GM19025 (cell line): ENCODE measurements at regions not wholly inside any gene's neighbourhood (a gene's known extent, or its start where the extent isn't known, plus 50 kb on each side); places are given as distances from the start of the nearest gene placed in this dataset.

Experiments
- ATAC-seq: cut with Tn5 transposase; IDR thresholded peaks from one replicate; pipeline ENCODE4 v1.9.1; 2021; ENCODE audit warnings: mild to moderate bottlenecking, low read depth, moderate library complexity; ENCODE audit not compliant: unreplicated experiment

DNA sequence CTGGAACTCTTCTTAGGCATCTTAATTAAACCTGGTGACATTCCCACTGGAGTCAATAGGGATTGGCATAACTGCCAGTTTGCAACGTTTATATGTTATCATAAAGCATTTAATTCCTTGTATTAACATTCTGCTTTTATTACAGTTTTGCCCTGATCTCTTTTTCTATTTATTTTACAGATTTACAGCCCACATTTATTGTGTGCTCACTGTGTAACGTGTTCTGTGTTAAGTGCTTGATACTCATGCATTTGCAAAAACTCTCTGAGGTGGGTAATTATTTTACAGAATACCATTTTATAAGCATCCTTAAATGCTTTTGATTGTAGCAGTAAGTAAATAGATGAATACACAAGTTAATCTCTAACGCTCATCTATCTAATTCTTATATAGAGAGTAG is 341.5 kb upstream of the FAR2 start:
- ATAC-seq = no peak

DNA sequence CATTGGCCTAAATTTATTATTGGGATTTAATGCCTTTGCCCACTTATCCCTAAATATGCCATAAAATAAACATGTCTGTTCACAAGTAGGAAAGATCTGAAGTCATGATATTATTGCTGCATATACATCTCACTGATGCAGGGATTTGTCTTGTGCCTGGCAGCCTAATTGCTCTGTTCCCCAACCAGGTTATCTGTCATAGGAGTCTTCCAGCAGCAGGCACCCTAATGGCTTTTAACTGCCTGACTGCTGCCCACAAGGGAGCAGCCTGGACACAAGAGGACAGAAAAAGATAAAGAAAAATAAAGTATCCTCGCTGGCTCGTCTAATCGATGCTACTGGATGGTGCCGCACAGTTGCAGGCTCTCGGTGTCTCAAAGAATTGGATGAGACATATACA is 337.6 kb upstream of the FAR2 start:
- ATAC-seq = no peak

DNA sequence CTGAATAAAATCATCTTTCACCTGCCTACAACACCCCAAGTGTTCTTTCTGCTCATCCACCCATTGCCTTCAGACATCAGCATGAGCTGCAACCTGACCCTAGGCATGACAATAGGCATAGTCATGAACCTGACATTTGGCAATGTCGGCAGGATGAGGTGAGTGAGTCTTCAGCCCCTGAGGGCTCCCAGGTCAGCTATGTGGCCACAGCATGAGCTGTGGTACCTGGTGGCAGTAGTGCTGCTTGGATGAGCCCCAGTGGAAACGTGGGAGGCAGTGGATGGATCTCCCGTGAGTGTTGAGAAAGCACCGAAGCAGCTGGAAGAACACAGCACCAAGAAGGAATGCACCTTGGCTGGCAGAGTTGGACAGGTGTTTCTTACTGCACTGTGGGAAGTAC is 334.8 kb upstream of the FAR2 start:
- ATAC-seq = no peak

DNA sequence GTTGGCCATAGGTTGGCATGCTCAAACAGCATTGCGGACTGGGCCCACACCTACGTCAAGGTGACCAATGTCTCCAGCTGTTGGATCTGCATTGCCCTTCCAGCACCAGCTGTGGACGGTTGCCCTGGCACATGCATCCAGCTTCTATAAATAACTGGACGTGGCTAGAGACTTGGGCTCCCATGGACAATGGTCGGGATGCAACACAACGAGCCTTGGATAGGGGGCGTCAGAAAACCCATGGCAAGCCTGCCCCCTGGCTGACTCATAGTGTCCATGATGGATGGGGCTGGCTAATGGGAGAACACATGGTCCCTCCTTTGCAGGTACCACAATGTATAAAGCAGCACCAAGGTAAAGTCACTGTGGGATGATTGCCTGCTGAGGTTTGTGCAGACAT is 331.6 kb upstream of the FAR2 start:
- no peak for ATAC-seq

DNA sequence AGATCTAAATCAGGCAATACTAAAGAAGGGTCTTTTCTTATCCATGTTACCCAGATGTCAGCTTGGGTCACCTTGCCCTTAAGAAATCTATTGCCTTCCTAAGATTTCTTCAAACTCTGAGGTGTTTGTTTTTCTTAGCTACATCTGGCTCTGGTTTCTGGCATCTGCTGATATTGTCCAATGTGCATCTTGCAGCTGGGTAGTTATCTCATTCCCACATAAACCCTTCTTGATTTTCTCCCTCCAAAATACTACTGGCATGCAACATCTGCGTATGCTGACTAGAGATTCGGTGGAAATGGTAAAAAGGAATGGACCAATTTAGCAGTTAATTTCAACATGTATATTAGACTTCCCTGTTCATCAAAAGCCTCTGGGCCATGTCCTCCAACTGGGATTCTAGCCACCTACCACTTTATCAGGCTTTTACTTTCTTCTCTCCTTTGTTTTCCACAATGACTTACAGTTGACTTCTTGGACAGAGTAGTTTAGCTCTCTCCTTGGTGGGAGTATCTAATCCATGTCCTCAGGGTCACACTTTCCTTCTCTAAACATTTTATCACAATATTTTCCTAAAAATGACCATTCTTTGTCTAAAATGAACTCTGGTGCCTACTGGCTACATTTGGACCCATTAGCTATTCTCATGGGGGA is 324.8 kb upstream of the FAR2 start:
- no peak for ATAC-seq

DNA sequence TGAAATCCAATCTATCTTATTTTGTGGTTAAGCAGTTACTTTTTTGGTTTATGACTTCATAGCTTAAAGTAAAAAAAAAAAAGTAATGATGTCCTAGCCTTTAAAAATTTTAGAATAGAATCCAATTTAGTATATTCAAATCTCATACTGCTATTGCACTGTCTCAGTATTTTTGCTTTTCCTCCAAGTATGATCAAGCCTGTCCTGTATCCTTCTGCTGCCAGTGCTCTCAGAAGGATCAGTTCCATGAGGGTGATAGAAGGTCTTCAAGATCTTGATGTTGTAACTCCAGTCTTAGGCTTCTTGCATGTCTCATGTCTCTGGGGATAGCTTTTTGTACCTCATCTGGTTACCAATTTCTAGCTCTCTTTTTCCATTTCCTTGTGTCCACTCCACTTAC is 324.2 kb upstream of the FAR2 start:
- no peak for ATAC-seq

DNA sequence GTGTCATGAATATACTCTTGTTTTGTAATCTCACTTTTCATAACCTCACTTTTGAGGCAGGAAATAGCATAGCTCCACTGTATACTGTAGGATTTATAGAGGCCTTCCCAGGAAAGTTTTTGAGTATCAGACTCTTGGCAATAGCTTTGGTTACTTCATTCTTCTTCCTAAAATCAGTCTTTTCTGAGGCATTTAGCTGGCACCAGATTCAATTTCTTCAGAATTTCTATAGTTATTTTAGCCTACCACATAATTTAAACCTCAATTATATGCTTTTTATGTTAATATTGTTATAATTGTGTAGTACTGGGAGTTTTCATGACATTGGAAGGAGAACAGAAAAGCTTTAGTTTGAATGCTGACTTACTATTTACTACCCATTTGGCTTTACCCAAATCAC is 322.3 kb upstream of the FAR2 start:
- ATAC-seq = no peak

DNA sequence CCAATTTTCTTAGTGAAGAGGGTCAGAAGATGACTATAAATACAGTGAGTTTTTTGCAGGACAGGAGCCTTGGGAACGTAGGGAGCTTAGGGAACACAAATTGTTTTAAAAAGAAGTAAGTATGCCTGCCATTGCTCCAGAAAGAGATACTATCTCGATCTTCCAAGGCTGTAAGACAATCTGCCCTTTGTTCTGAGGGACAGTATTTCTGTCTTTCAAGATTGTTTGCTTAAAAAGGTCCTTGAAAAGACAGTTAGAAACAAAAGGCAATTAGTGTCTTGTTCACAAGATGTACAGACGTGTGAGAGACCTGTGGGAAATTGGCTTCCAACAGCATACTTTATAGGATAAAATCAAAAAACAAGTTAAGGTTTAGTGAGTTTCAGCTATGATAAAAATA is 321.2 kb upstream of the FAR2 start:
- ATAC-seq = no peak

DNA sequence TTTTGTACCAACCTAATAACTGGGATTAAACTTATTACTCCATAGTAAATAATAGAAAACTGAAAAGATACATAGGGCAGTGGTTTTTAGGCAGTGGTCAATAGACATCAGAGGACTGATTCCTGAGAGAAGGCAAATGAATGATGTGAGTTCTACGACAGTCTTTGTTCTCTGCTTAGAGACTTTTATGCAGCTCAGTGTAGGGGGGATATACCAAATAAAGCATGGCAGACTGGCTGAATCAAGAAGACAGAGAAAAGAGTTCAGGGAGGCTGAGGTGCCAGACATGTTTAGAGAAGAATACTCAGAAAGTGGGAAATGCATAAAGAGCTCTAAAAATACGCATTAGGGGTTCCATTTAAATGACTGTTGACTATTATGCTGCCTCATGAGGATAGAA is 320.8 kb upstream of the FAR2 start:
- no peak for ATAC-seq

DNA sequence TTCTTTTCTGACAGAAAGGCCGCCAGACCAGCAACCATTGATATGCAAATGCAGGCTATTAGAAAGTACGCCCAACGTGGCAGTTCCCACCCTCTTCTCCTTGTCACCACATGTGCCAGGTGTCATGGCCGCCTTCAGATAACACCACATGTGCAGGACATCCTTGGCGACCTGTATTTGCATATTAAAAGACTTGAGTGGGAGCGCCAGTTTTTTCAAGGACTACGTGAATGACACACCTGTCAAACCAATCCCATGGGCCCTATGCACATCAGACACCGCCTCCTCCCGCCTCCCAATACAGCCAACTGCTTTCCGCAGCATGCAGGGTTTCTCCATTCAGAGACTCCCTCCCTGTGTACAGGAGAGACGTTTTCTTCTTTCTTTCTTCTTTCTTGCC is 318.6 kb upstream of the FAR2 start:
- ATAC-seq = no peak

DNA sequence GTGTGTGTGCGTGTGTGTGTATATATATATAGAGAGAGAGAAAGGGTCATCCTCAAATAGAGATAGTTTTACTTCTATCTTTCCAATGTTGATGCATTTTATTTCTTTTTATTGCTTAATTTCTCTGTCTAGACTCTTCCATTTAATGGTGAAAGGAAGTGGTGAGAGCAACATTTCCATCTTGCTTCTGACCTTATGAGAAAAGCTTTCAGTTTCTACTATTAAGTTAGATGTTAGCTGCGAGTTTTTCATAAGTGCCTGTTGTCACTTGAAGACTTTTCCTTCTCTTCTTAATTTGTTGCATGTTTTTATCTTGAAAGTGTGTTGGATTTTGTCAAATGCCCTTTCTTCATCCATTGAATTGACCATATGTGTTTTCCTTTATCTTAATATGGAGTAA is 304.4 kb upstream of the FAR2 start:
- ATAC-seq = no peak

DNA sequence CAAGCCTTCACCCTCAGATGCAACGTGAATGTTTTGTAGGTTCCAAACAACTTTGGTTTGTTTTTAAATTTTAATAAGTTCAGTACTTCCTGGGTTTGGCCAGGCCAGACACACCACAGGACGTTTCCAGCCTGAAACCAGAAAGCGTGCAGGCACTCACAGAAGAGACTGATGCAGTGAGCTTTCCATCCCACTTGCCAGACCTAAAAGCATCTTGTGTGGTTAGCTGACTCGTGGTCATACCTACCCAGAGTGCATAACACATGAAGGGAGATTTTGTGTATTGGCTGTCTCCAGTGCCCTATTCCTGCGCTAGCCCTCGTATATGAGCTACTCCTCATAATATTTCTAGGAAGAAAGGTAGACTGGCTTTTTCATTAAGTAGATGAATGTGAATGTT is 297.3 kb upstream of the FAR2 start:
- no peak for ATAC-seq

DNA sequence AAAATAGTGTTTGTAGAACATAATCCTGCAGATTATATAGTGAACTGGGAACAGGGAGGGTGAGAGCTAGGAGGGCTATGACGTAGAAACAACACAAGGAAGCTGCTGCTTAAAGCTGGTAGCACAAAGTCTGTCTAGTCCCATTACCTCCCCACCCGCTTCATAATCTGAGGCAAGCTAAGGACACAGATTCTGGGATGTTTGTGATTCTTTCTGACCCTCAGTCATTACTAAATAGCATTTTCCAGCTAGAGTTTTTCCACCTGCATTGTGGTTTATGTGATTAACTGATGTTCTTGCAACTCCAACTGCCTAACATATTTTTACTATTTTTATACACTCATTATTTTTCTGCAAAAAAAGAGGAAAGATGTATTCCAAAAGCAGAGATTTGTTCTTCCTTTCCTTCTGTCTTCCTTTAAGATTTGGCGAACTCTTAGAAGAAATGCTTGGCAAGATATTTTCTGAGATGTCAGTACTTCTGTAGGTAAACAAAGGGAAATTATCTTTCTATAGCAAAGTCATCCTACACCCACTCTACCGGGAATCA is 293.2 kb upstream of the FAR2 start:
- no peak for ATAC-seq

DNA sequence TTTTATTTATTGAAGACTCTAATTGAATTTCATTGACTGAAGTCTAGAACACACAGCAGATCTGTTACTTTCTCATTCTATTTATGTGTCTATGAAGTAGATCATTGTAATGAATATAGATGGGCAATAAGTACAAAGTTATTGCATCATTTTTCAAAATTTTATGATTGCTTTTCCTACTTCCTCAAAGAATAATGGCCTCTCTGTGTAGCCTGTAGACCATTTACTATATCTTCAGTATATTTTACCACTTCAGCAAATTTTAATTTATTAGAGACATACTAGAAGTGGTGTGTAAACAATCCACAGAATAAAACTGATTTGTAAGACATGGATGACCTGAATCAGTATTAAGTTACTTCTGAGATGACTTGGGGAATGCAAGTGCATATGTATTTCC is 291.7 kb upstream of the FAR2 start:
- ATAC-seq = no peak

DNA sequence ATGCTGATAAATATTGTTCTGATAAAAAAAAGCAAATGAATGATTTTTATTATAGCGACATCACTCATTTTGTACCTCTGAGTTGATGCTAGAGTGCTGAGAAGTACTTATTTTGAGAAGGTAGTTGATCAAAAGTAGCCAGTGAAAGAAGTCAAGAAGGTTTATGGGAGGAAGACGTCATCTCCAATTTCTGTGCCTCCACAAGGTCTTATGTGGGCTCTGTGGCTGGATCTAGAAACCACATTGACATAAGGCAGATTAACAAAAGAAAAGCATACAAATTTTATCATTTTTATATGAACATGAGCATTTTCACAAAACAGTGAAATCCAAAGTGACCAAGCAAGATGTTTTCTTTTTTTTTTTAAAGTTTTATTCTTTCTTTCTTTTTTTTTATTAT is 289.5 kb upstream of the FAR2 start:
- no peak for ATAC-seq

DNA sequence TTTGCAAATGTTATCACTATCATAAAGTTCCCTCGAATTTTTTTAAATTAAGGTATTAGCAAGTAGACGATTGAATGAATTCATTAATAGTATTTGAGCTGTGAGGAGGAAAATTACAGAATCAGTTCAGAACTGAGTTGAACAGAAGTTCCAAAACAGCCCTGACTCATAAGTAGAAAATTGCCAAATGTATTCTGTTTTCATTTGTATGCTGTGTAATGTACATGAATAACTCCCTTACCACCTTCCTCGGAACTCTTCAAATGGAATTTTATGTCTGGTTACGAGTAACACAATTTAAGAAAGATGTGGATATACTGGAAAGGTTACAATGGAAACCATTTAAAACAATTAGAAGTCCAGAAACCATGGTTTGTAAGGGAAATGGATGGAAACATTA is 283.3 kb upstream of the FAR2 start:
- ATAC-seq = no peak

DNA sequence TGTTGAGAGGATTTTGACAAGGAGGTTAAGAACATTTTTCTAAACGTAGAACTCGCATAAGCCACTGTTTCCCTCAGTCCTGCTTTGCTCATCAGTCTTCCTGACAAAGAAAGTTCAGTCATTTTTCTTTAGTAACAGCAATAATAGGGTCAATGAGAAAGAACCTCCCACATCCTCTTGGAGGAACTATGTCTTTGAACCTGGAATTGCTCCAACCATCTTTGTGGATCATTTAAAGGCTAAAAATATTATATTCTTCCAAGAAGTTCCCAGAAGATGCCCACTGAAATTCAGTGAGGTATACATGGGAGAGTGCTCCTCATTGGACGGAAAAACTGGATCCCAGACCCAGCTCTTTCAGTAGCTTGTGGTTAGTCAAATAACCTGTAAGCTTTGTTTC is 282.8 kb upstream of the FAR2 start:
- ATAC-seq = no peak

DNA sequence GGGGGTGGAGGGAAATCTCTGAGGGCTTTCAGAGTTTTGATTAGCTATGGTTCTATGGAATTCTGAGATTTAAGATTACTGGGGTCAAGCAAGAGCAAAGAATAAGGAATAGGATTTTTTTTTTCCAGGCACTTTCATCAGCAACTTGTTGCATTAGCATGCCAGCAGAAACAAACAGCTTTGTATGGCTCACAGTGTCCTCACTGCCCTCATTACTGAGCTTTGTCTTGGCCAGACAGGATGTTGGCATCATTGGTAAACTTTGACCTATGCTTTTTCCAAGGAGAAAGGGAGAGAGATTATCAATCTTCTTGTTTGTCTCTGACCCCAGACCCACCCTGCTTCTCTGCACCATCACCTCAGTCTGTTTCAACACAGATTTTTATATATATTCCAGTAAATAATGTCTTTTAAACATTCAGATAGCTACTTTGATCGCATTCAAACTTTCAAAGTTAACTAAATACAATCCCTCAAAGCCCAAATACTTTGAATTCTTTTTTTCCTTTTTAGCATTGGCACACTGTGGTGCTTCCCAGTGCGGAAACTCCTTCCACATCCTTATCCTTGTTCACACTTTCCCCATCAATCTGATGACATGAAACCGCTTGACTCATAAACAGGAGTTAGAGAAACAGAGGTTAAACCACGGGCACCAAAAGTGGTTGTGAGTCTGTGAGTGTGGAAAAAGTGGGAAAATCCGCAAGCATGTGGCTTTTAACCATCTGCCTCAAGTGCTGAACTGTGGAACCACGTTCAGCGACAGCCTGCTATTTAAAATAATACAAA is 282.2 kb upstream of the FAR2 start:
- ATAC-seq = no peak

DNA sequence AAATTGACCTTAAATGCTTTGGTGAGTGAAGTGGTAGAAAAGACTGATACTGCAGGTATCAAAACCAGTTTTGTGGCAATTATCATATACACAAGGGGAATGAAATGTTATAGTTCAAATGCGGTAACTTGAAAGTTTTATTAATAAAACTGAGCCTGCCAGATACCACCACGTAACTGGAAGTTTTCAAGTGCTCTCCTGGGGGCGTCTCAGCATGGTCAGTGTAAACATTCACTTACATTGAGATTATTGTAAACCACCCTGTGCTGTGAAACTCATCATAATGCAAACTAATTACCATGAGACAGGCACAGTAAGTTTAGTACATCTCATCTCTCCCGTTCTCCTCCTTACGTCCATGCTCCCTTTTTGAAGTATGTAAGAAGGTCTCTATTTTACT is 280.7 kb upstream of the FAR2 start:
- no peak for ATAC-seq

DNA sequence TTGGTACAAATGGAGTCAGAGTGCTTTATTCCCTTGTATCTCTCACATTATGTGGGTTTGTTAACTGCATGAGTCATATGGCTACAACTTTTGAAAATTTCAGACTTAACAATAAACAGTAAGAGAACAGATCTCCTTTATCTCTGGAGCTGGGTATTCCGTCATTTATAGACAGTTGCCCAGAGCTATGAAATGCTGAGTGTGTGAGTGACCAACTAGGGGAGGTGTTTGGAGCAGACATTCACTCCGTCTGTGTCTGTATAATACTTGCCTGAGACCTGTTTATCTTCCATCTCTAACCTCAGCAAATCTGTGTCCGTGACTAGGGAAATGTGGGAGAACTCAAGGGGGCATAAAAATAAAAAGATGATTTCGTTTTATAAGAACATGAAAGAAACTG is 279.9 kb upstream of the FAR2 start:
- no peak for ATAC-seq

DNA sequence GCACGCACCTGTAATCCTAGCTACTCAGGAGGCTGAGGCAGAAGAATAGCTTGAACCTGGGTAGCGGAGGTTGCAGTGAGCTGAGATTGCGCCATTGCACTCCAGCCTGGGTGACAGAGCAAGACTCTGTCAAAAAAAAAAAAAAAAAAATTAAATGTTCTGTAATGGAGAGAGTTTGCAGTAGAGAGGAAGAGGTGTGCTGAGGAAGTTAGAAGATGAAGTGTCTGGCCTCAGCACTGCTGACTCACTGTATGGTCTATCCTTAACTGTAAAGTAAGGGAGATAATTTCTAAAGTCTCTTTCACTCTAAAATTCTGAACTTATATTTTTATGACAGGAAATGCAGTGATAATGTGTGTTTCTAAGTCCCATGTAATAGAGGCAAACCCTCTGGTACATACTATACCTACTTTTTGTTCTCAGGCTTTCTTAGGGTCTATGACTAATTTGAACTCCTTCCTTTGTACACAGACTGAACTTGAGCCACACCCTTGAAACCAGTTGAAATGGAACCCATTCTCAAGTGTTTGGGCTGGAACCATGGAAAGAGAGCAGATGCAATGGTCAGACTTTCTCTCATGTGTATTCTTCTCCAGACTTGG is 278.1 kb upstream of the FAR2 start:
- ATAC-seq = no peak
